ENCODE measurements at regions not wholly inside any gene's neighbourhood (a gene's known extent, or its start where the extent isn't known, plus 50 kb on each side); places are given as distances from the start of the nearest gene placed in this dataset.
A peak's percentile ranks its signal among the peaks of the same experiment; 100 is the strongest.

- Histone ChIP-seq H3K4me3 (no peak overlapping the region), H3K36me3 (replicated peaks in 1 of 2) (no peaks in the 10 kb centered on the region), H3K4me1 (replicated peaks in 1 of 2) (no peaks in the 10 kb centered on the region), H3K27ac (no peak overlapping the region), H3K27me3 (no peaks in the 10 kb centered on the region), H3K9me3 (replicated peaks in 1 of 3) (no peaks in the 10 kb centered on the region)
- intact Hi-C loops (cut with DNase I): no loop called here
- TF ChIP-seq CTCF (IDR thresholded peaks at IDR 0.05) (no peak), POLR2A (IDR thresholded peaks at IDR 0.05) (no peak)
- DNase-seq: peak; percentile 15 to 58 (median 43)
- WGBS, 4 donors: 47 to 74% (median 57%) methylated on average over 2 of the region's 2 CpGs
These were observed 700.2 kb upstream of the PTPRD start for GRCh38 chr9:11312966-11313365.

GRCh38 chr9:11318946-11319345, 706.1 kb upstream of the PTPRD start:
- Histone ChIP-seq H3K27ac (no peak overlapping the region), H3K36me3 (replicated peaks in 1 of 2) (no peaks in the 10 kb centered on the region), H3K9me3 (replicated peaks in 1 of 3) (peaks cover 0 to 7% (median 0%) of the 10 kb centered on the region in 3 donors), H3K27me3 (no peaks in the 10 kb centered on the region), H3K4me3 (no peak overlapping the region), H3K4me1 (replicated peaks in 1 of 2) (no peaks in the 10 kb centered on the region)
- WGBS, 4 donors: 42 to 65% (median 56%) methylated on average over 1 of the region's 1 CpG
- DNase-seq: no peak
- no peak for TF ChIP-seq POLR2A (IDR thresholded peaks at IDR 0.05)
- intact Hi-C loops (cut with DNase I): no loop called here

GRCh38 chr9:11319538-11319937, 706.7 kb upstream of the PTPRD start:
- H3K27ac ChIP-seq: no peak overlapping the region
- intact Hi-C loops (cut with DNase I): no loop called here
- H3K36me3 ChIP-seq (replicated peaks in 1 of 2): no peaks in the 10 kb centered on the region
- H3K4me1 ChIP-seq (replicated peaks in 1 of 2): no peaks in the 10 kb centered on the region
- H3K27me3 ChIP-seq: no peaks in the 10 kb centered on the region
- WGBS, 4 donors: 18 to 31% (median 26%) methylated on average over 5 of the region's 5 CpGs
- no peak for DNase-seq
- no peak overlapping the region for H3K4me3 ChIP-seq
- TF ChIP-seq POLR2A (IDR thresholded peaks at IDR 0.05) (no peak), CTCF (IDR thresholded peaks at IDR 0.05) (peak in 5 of 6 experiments; percentile 10 to 37 (median 20))
- H3K9me3 ChIP-seq (replicated peaks in 1 of 3): peaks cover 0 to 7% (median 0%) of the 10 kb centered on the region in 3 donors

- H3K9me3 ChIP-seq (replicated peaks in 1 of 3): peaks cover 0 to 7% (median 0%) of the 10 kb centered on the region in 3 donors
- DNase-seq: no peak
- no peak overlapping the region for H3K4me3 ChIP-seq
- no peaks in the 10 kb centered on the region for H3K27me3 ChIP-seq
- H3K27ac ChIP-seq: no peak overlapping the region
- no peaks in the 10 kb centered on the region for H3K4me1 ChIP-seq (replicated peaks in 1 of 2)
- no peak for TF ChIP-seq CTCF (IDR thresholded peaks at IDR 0.05)
- TF ChIP-seq POLR2A (IDR thresholded peaks at IDR 0.05): no peak
- intact Hi-C loops (cut with DNase I): no loop called here
- no peaks in the 10 kb centered on the region for H3K36me3 ChIP-seq (replicated peaks in 1 of 2)
These were observed 708.2 kb upstream of the PTPRD start for GRCh38 chr9:11320989-11321388.

GRCh38 chr9:11323457-11323856, 710.7 kb upstream of the PTPRD start:
- Histone ChIP-seq H3K4me3 (no peak overlapping the region), H3K27ac (no peak overlapping the region), H3K27me3 (no peaks in the 10 kb centered on the region), H3K4me1 (replicated peaks in 1 of 2) (no peaks in the 10 kb centered on the region), H3K9me3 (replicated peaks in 1 of 3) (peaks cover 0 to 7% (median 0%) of the 10 kb centered on the region in 3 donors), H3K36me3 (replicated peaks in 1 of 2) (no peaks in the 10 kb centered on the region)
- DNase-seq: no peak
- 49 to 57% (median 52%) methylated on average over 1 of the region's 1 CpG for WGBS, 4 donors
- TF ChIP-seq POLR2A (IDR thresholded peaks at IDR 0.05) (no peak), CTCF (IDR thresholded peaks at IDR 0.05) (no peak)
- intact Hi-C loops (cut with DNase I): no loop called here
